ENCODE measurements at regions not wholly inside any gene's neighbourhood (a gene's known extent, or its start where the extent isn't known, plus 50 kb on each side); places are given as distances from the start of the nearest gene placed in this dataset.

GRCh38 chr2:64858541-64859311 lies 130.5 kb upstream of the SLC1A4 start:
- no peaks in the 10 kb centered on the region for H3K27me3 ChIP-seq (ENCODE audit: insufficient read depth, low read length)
- no peaks in the 10 kb centered on the region for H3K9me2 ChIP-seq (ENCODE audit: low read depth, low read length)
- no peak overlapping the region for H2AFZ ChIP-seq (ENCODE audit: low read length)
- peaks cover 12% of the 10 kb centered on the region; the same call in 1 of the 2 replicates for H3F3A ChIP-seq (ENCODE audit: insufficient read depth, low read length)
- H3K36me3 ChIP-seq (ENCODE audit: insufficient read depth, low read length) = no peaks in the 10 kb centered on the region
- H3K4me2 ChIP-seq (ENCODE audit: low read length) = peak overlapping the region; percentile 79
- H3K79me2 ChIP-seq (ENCODE audit: insufficient read depth, low read length) = no peaks in the 10 kb centered on the region
- peaks cover 64% of the 10 kb centered on the region for H3K4me1 ChIP-seq (ENCODE audit: insufficient read depth, low read length, severe bottlenecking)
- no peaks in the 10 kb centered on the region for H4K20me1 ChIP-seq (ENCODE audit: insufficient read depth, low read length)
- H3K4me3 ChIP-seq (ENCODE audit: low read depth, low read length, poor library complexity, severe bottlenecking) = peak overlapping the region; percentile 48
- H3K9me3 ChIP-seq (ENCODE audit: low read length) = no peaks in the 10 kb centered on the region; the same call in 1 of the 2 replicates
- peak overlapping the region; percentile 94 for H3K27ac ChIP-seq (ENCODE audit: low read depth, low read length, poor library complexity, severe bottlenecking)
- TF ChIP-seq EZH2 (IDR thresholded peaks at IDR 0.05; ENCODE audit: borderline replicate concordance, low read length) = no peak
- H3K9ac ChIP-seq (ENCODE audit: low read length) = peak overlapping the region; percentile 66; the same call in 1 of the 2 replicates

DNA sequence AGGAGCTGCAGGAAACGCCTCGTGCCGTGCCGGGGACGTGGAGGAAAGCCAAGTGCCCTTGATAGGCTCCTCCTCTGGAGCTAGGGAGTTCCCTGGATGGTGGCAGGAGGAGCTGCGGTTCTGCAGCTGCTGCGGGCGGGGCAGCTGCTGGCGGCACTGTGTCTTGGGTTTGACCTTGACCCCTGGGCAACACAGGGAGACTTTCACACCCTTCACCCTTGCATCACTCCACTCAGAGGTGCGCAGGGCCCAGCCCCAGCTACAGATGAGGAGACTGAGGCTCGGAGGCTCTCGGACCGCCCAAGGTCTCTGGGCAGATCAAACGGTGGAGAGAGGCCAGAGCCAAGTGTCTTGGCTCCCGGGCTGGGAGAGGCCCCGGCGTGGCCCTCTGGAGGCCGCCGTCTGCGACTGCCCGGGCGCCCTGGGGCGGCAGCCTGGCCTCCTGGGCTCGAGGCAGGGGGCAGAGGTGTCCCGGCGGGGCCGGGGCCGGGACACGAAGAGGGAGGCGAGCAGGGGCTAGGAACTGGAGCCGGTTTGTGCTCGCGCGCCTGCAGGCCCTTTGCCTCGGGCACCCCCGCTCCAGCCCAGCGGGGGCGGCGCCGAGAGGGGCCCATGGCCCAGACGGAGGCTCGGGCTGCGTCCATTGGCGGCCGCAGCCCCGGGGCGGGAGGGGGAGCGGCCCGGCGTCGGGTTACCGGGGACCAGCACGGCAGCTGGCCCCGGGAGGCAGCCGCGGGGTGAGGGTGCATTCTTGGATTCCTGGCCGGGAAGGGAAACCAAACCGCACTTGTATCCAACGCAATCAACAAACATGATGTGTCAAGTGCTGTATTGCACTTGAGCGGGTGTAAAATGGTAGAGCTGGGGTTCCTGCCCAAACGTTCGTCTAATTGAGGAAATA lies 129.6 kb upstream of the SLC1A4 start:
- Histone ChIP-seq H3F3A (ENCODE audit: insufficient read depth, low read length) (peaks cover 12% of the 10 kb centered on the region; the same call in 1 of the 2 replicates), H3K9ac (ENCODE audit: low read length) (peak overlapping the region; percentile 66), H3K4me3 (ENCODE audit: low read depth, low read length, poor library complexity, severe bottlenecking) (peak overlapping the region; percentile 48), H3K9me2 (ENCODE audit: low read depth, low read length) (no peaks in the 10 kb centered on the region), H3K36me3 (ENCODE audit: insufficient read depth, low read length) (no peaks in the 10 kb centered on the region), H3K4me1 (ENCODE audit: insufficient read depth, low read length, severe bottlenecking) (peaks cover 73% of the 10 kb centered on the region), H3K79me2 (ENCODE audit: insufficient read depth, low read length) (no peaks in the 10 kb centered on the region), H2AFZ (ENCODE audit: low read length) (no peak overlapping the region), H4K20me1 (ENCODE audit: insufficient read depth, low read length) (no peaks in the 10 kb centered on the region), H3K9me3 (ENCODE audit: low read length) (no peaks in the 10 kb centered on the region; the same call in 1 of the 2 replicates), H3K27me3 (ENCODE audit: insufficient read depth, low read length) (no peaks in the 10 kb centered on the region), H3K4me2 (ENCODE audit: low read length) (peak overlapping the region; percentile 79), H3K27ac (ENCODE audit: low read depth, low read length, poor library complexity, severe bottlenecking) (peak overlapping the region; percentile 94)
- TF ChIP-seq EZH2 (IDR thresholded peaks at IDR 0.05; ENCODE audit: borderline replicate concordance, low read length) = no peak
- TF ChIP-seq, protein P1, sequence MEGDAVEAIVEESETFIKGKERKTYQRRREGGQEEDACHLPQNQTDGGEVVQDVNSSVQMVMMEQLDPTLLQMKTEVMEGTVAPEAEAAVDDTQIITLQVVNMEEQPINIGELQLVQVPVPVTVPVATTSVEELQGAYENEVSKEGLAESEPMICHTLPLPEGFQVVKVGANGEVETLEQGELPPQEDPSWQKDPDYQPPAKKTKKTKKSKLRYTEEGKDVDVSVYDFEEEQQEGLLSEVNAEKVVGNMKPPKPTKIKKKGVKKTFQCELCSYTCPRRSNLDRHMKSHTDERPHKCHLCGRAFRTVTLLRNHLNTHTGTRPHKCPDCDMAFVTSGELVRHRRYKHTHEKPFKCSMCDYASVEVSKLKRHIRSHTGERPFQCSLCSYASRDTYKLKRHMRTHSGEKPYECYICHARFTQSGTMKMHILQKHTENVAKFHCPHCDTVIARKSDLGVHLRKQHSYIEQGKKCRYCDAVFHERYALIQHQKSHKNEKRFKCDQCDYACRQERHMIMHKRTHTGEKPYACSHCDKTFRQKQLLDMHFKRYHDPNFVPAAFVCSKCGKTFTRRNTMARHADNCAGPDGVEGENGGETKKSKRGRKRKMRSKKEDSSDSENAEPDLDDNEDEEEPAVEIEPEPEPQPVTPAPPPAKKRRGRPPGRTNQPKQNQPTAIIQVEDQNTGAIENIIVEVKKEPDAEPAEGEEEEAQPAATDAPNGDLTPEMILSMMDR (IDR thresholded peaks at IDR 0.05; ENCODE audit: low read length) = no peak

DNA sequence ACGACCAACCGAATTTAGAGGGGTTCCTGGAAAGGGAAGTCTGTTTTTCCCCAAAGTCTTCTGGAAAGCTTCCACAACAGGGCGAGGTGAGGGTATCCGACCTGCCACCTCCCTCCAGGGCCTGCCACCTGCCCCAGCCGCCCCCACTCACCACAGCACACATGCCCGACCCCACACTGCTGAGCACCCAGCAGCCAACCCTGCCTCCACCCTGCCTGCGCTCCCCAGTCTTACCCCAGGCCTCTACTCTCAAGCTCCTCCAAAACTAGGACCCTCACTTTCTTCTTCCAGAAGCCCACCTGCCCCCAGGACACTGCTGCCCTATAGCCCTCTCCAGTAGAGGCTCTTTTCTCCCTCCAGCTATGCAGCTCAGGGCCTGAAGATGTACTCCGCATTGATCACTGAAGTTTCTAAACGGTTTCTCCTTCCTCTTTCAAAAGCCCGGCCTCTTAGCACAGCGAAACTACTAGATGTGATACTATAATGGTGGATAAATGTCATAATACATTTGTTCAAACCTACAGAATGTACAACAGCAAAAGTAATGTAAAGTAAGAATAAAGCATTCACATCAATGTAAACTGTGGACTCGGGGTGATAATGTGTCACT lies 128.8 kb upstream of the SLC1A4 start:
- Histone ChIP-seq H3K4me3 (ENCODE audit: low read depth, low read length, poor library complexity, severe bottlenecking) (peak overlapping the region; percentile 48), H3K9ac (ENCODE audit: low read length) (peak overlapping the region; percentile 66), H3K36me3 (ENCODE audit: insufficient read depth, low read length) (no peaks in the 10 kb centered on the region), H3K4me2 (ENCODE audit: low read length) (peak overlapping the region; percentile 79), H4K20me1 (ENCODE audit: insufficient read depth, low read length) (no peaks in the 10 kb centered on the region), H3K79me2 (ENCODE audit: insufficient read depth, low read length) (no peaks in the 10 kb centered on the region), H3F3A (ENCODE audit: insufficient read depth, low read length) (peaks cover 12% of the 10 kb centered on the region; the same call in 1 of the 2 replicates), H3K9me3 (ENCODE audit: low read length) (no peaks in the 10 kb centered on the region; the same call in 1 of the 2 replicates), H2AFZ (ENCODE audit: low read length) (0 out of 2 replicates have a peak overlapping the region, but pooled peaks have one; percentile 16), H3K9me2 (ENCODE audit: low read depth, low read length) (no peaks in the 10 kb centered on the region), H3K27me3 (ENCODE audit: insufficient read depth, low read length) (no peaks in the 10 kb centered on the region), H3K27ac (ENCODE audit: low read depth, low read length, poor library complexity, severe bottlenecking) (peak overlapping the region; percentile 94), H3K4me1 (ENCODE audit: insufficient read depth, low read length, severe bottlenecking) (peaks cover 81% of the 10 kb centered on the region)
- TF ChIP-seq, protein P1 (IDR thresholded peaks at IDR 0.05; ENCODE audit: low read length) = no peak
- TF ChIP-seq EZH2 (IDR thresholded peaks at IDR 0.05; ENCODE audit: borderline replicate concordance, low read length) = no peak

All from OCI-LY1 (cell line).